COLO668 (cell line): ENCODE measurements at regions not wholly inside any gene's neighbourhood (a gene's known extent, or its start where the extent isn't known, plus 50 kb on each side); places are given as distances from the start of the nearest gene placed in this dataset.
"Not testable (repeated sequence)": the region's sequence is repeated elsewhere in the genome, so short reads cannot be mapped to it uniquely, and the experiment has no call there.

Experiments used
- DNase-seq: peaks from one replicate; lab custom pipeline; 2025; ENCODE audit not compliant: unreplicated experiment; lab: John Stamatoyannopoulos, UW

GRCh38 chr5:167857321-167857720 lies 434.1 kb upstream of the WWC1 start:
- DNase-seq: no peak

GRCh38 chr5:167858186-167858855 lies 433.1 kb upstream of the WWC1 start:
- not testable (repeated sequence) for DNase-seq

- DNase-seq: no peak
Measured at GRCh38 chr5:167861129-167861927, 430.1 kb upstream of the WWC1 start.

GRCh38 chr5:167861928-167862426 lies 429.5 kb upstream of the WWC1 start:
- no peak for DNase-seq

- no peak for DNase-seq
Measured at GRCh38 chr5:167863883-167864282, 427.6 kb upstream of the WWC1 start.

GRCh38 chr5:167864801-167865200 lies 426.6 kb upstream of the WWC1 start:
- no peak for DNase-seq

- no peak for DNase-seq
Measured at GRCh38 chr5:167866797-167867196, 424.6 kb upstream of the WWC1 start.

GRCh38 chr5:167867281-167867680 lies 424.2 kb upstream of the WWC1 start:
- DNase-seq: no peak

GRCh38 chr5:167869125-167869524 lies 422.3 kb upstream of the WWC1 start:
- no peak for DNase-seq

GRCh38 chr5:167870055-167870454 lies 421.4 kb upstream of the WWC1 start:
- no peak for DNase-seq

- no peak for DNase-seq
Measured at GRCh38 chr5:167871091-167871490, 420.4 kb upstream of the WWC1 start.

- DNase-seq: no peak
Measured at GRCh38 chr5:167872791-167873190, 418.7 kb upstream of the WWC1 start.

GRCh38 chr5:167877114-167877722 lies 414.2 kb upstream of the WWC1 start:
- no peak for DNase-seq

GRCh38 chr5:167877924-167878323 lies 413.5 kb upstream of the WWC1 start:
- DNase-seq: no peak

- DNase-seq: no peak
Measured at GRCh38 chr5:167880420-167880819, 411.0 kb upstream of the WWC1 start.

- DNase-seq: no peak
Measured at GRCh38 chr5:167881041-167881440, 410.4 kb upstream of the WWC1 start.

- no peak for DNase-seq
Measured at GRCh38 chr5:167886196-167886595, 405.2 kb upstream of the WWC1 start.

- no peak for DNase-seq
Measured at GRCh38 chr5:167888393-167888792, 403.1 kb upstream of the WWC1 start.

GRCh38 chr5:167889276-167889675 lies 402.2 kb upstream of the WWC1 start:
- DNase-seq: no peak

GRCh38 chr5:167892352-167893115 lies 398.9 kb upstream of the WWC1 start:
- no peak for DNase-seq

GRCh38 chr5:167893271-167893670 lies 398.2 kb upstream of the WWC1 start:
- DNase-seq: no peak
